ENCODE measurements at regions not wholly inside any gene's neighbourhood (a gene's known extent, or its start where the extent isn't known, plus 50 kb on each side); places are given as distances from the start of the nearest gene placed in this dataset.

DNA sequence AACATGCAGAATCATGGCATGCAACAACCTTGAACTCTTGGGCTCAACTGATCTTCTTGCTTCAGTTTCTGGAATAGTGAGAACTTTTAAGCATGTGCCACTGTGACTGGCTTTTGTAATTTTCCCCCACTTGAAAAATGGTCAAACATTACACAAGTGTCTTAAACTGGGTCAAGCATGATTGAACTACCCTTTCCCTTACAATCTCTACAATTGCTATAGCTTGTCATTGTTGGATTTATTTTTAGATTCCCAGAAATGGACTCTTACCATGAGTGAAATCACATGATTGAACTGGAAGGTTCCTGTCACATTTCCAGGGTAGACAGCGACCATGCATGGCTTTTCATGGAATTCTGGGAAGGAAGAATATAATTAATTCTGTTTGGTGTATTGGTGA lies 102.2 kb upstream of the TUBA3C start:
- ChIA-PET POLR2A (no interaction called here), CTCF (no interaction called here)
- H3K36me3 Mint-ChIP-seq (ENCODE audit: low read depth): no peaks in the 10 kb centered on the region
- no peak for DNase-seq
- H3K27me3 Mint-ChIP-seq: no peaks in the 10 kb centered on the region
- no peak for ATAC-seq (ENCODE audit: low read depth)
- H3K4me3 Mint-ChIP-seq: no peak overlapping the region
- H3K4me1 Mint-ChIP-seq: no peaks in the 10 kb centered on the region
- no peak overlapping the region for H3K27ac Mint-ChIP-seq
- TF ChIP-seq, protein P1, sequence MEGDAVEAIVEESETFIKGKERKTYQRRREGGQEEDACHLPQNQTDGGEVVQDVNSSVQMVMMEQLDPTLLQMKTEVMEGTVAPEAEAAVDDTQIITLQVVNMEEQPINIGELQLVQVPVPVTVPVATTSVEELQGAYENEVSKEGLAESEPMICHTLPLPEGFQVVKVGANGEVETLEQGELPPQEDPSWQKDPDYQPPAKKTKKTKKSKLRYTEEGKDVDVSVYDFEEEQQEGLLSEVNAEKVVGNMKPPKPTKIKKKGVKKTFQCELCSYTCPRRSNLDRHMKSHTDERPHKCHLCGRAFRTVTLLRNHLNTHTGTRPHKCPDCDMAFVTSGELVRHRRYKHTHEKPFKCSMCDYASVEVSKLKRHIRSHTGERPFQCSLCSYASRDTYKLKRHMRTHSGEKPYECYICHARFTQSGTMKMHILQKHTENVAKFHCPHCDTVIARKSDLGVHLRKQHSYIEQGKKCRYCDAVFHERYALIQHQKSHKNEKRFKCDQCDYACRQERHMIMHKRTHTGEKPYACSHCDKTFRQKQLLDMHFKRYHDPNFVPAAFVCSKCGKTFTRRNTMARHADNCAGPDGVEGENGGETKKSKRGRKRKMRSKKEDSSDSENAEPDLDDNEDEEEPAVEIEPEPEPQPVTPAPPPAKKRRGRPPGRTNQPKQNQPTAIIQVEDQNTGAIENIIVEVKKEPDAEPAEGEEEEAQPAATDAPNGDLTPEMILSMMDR (IDR thresholded peaks at IDR 0.05): no peak
- peaks cover 17% of the 10 kb centered on the region for H3K9me3 Mint-ChIP-seq
- intact Hi-C loops (cut with micrococcal nuclease): no loop called here

DNA sequence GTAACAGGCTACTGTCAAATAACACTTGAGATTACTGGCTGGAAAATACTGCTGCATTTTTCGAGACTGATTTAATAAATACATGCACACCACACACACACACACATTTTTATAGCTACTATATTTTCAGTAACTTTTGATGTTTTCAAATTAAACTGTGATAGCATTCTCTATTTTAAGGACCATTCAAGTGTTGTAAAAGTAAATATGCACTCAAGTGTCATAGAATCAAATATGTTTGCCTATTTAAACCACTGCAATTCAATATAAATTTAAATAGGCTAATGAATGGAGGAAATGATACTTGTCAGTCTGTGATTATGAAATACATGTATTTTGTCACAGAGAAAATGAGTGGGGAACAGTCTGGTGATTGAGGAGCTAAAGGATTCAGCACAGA lies 86.7 kb upstream of the TUBA3C start:
- TF ChIP-seq, protein P1 (IDR thresholded peaks at IDR 0.05): no peak
- Mint-ChIP-seq H3K4me3 (no peak overlapping the region), H3K36me3 (ENCODE audit: low read depth) (no peaks in the 10 kb centered on the region), H3K4me1 (no peaks in the 10 kb centered on the region), H3K9me3 (no peaks in the 10 kb centered on the region), H3K27me3 (no peaks in the 10 kb centered on the region), H3K27ac (no peak overlapping the region)
- ATAC-seq (ENCODE audit: low read depth) (no peak), DNase-seq (no peak)
- POLR2A ChIA-PET: no interaction called here
- CTCF ChIA-PET: no interaction called here
- intact Hi-C loops (cut with micrococcal nuclease): no loop called here

DNA sequence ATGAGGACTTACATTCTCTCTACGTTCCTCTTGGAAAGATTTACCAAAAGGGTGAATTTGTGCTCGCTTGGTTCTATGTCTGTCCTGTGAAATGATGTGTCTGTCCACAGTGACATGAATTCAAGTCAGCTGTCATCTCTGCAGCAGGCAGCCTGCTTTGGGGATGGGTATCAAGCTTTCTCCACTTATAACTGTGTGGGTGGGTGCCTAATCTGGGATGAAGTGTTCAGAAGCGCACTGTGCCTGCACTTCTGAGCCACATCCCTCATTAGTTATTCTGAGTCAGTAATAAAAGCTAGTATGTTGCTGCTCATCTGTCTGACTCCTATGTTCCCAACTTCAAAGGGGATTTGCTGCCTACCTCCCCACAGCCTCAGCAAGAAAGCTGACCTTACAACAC lies 86.1 kb upstream of the TUBA3C start:
- no peak for ATAC-seq (ENCODE audit: low read depth)
- no peak overlapping the region for H3K27ac Mint-ChIP-seq
- TF ChIP-seq, protein P1 (IDR thresholded peaks at IDR 0.05): no peak
- no peaks in the 10 kb centered on the region for H3K27me3 Mint-ChIP-seq
- no peaks in the 10 kb centered on the region for H3K9me3 Mint-ChIP-seq
- no peak for DNase-seq
- H3K4me3 Mint-ChIP-seq: no peak overlapping the region
- CTCF ChIA-PET: no interaction called here
- H3K36me3 Mint-ChIP-seq (ENCODE audit: low read depth): no peaks in the 10 kb centered on the region
- POLR2A ChIA-PET: no interaction called here
- H3K4me1 Mint-ChIP-seq: no peaks in the 10 kb centered on the region
- intact Hi-C loops (cut with micrococcal nuclease): no loop called here

DNA sequence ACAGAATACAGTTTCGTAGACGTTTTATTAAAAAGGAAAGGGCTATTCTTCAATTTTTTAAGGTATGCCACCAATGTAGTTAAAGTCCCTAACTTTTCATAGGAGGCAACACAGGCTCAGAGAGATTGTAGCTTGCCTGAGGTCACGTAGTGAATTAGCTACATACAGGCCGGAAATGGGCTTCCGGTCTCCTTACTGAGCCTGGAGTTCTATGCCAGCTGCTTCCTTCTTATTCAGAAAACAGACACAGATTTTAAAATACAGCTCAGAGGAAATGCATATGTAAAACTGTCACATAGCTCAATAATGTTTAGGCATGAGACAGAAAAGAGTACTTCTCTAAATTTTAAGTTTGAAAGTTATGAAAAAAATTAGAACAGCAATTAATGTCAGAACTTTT lies 85.4 kb upstream of the TUBA3C start:
- ATAC-seq (ENCODE audit: low read depth): no peak
- ChIA-PET POLR2A (no interaction called here), CTCF (no interaction called here)
- Mint-ChIP-seq H3K27me3 (no peaks in the 10 kb centered on the region), H3K9me3 (no peaks in the 10 kb centered on the region), H3K36me3 (ENCODE audit: low read depth) (no peaks in the 10 kb centered on the region), H3K4me3 (no peak overlapping the region), H3K4me1 (no peaks in the 10 kb centered on the region), H3K27ac (no peak overlapping the region)
- TF ChIP-seq, protein P1 (IDR thresholded peaks at IDR 0.05): no peak
- intact Hi-C loops (cut with micrococcal nuclease): no loop called here
- DNase-seq: no peak

DNA sequence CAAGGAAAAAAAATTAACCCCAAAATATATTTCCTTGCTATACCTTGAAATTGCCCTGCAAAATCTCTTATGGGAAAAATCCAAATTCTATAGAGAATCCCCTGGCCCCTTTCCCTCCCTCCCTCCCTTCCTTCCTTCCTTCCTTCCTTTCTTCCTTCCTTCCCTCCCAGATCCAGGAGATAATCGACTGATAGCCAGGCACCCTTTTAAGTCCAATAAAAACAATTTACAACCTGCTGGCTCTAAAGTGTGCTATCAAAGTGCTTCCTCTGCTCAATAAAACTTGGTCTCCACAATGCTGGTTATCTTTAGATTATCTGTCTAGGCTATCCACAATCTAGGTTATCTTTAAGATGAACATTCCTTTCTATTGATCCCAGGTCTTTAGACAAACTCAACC lies 83.1 kb upstream of the TUBA3C start:
- Mint-ChIP-seq H3K9me3 (no peaks in the 10 kb centered on the region), H3K27ac (no peak overlapping the region), H3K4me1 (no peaks in the 10 kb centered on the region), H3K4me3 (no peak overlapping the region), H3K36me3 (ENCODE audit: low read depth) (no peaks in the 10 kb centered on the region), H3K27me3 (no peaks in the 10 kb centered on the region)
- intact Hi-C loops (cut with micrococcal nuclease): no loop called here
- TF ChIP-seq, protein P1 (IDR thresholded peaks at IDR 0.05): no peak
- CTCF ChIA-PET: no interaction called here
- POLR2A ChIA-PET: no interaction called here
- ATAC-seq (ENCODE audit: low read depth) (no peak), DNase-seq (no peak)
